Nucleus accumbens (tissue), 56 donors: ENCODE measurements at regions not wholly inside any gene's neighbourhood (a gene's known extent, or its start where the extent isn't known, plus 50 kb on each side); places are given as distances from the start of the nearest gene placed in this dataset.

Experiments
- DNase-seq, 56 donors: peaks; one replicate each; lab custom pipeline; 2025; lab: John Stamatoyannopoulos, UW

- no peak for DNase-seq
These were observed 304.5 kb upstream of the NECTIN3 start for GRCh38 chr3:110767156-110767555.

- no peak for DNase-seq
These were observed 303.8 kb upstream of the NECTIN3 start for GRCh38 chr3:110767838-110768237.

GRCh38 chr3:110773413-110773954 lies 298.1 kb upstream of the NECTIN3 start:
- DNase-seq: no peak

GRCh38 chr3:110774496-110775265 lies 296.9 kb upstream of the NECTIN3 start:
- no peak for DNase-seq

- DNase-seq: no peak
These were observed 292.0 kb upstream of the NECTIN3 start for GRCh38 chr3:110779581-110779980.

GRCh38 chr3:110783541-110783940 lies 288.1 kb upstream of the NECTIN3 start:
- DNase-seq: no peak

GRCh38 chr3:110788794-110789193 lies 282.8 kb upstream of the NECTIN3 start:
- DNase-seq: no peak

GRCh38 chr3:110789315-110789714 lies 282.3 kb upstream of the NECTIN3 start:
- no peak for DNase-seq

GRCh38 chr3:110790631-110791030 lies 281.0 kb upstream of the NECTIN3 start:
- no peak for DNase-seq

GRCh38 chr3:110791995-110792686 lies 279.5 kb upstream of the NECTIN3 start:
- no peak for DNase-seq

- DNase-seq: no peak
These were observed 278.0 kb upstream of the NECTIN3 start for GRCh38 chr3:110793611-110794010.

- no peak for DNase-seq
These were observed 276.5 kb upstream of the NECTIN3 start for GRCh38 chr3:110795163-110795562.

GRCh38 chr3:110799271-110799670 lies 272.3 kb upstream of the NECTIN3 start:
- no peak for DNase-seq

- no peak for DNase-seq
These were observed 266.8 kb upstream of the NECTIN3 start for GRCh38 chr3:110804856-110805255.

GRCh38 chr3:110806924-110807323 lies 264.7 kb upstream of the NECTIN3 start:
- DNase-seq: no peak

GRCh38 chr3:110808630-110809029 lies 263.0 kb upstream of the NECTIN3 start:
- no peak for DNase-seq

GRCh38 chr3:110810356-110810755 lies 261.3 kb upstream of the NECTIN3 start:
- no peak for DNase-seq

GRCh38 chr3:110811050-110811449 lies 260.6 kb upstream of the NECTIN3 start:
- DNase-seq: no peak

GRCh38 chr3:110813541-110813940 lies 258.1 kb upstream of the NECTIN3 start:
- DNase-seq: no peak

GRCh38 chr3:110814170-110815007 lies 257.2 kb upstream of the NECTIN3 start:
- DNase-seq: no peak

GRCh38 chr3:110815008-110815583 lies 256.5 kb upstream of the NECTIN3 start:
- no peak for DNase-seq
